ENCODE measurements at regions not wholly inside any gene's neighbourhood (a gene's known extent, or its start where the extent isn't known, plus 50 kb on each side); places are given as distances from the start of the nearest gene placed in this dataset.

GRCh38 chr4:60575336-60575735 lies 624.8 kb upstream of the ADGRL3 start:
- TF ChIP-seq POLR2A (IDR thresholded peaks at IDR 0.05) (no peak), CTCF (IDR thresholded peaks at IDR 0.05) (no peak)

Data from testis (tissue), 2 donors.